ENCODE measurements at regions not wholly inside any gene's neighbourhood (a gene's known extent, or its start where the extent isn't known, plus 50 kb on each side); places are given as distances from the start of the nearest gene placed in this dataset.

DNA sequence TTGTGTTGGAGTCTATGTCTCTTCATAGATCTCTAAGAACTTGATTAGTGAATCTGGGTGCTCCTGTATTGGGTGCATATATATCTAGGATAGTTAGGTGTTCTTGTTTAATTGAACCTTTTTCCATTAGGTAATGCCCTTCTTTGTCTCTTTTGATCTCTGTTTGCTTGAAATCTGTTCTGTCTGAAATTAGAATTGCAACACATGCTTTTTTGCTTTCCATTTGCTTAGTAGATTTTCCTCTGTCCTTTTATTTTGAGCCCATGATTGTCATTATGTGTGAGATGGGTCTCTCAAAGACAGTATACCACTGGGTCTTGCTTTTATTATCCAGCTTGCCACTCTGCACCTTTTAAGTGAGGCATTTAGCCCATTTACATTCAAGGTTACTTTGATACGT lies 79.1 kb upstream of the APOOL start:
- Histone ChIP-seq H3K4me2 (ENCODE audit: low read length) (no peak overlapping the region), H3K4me3 (ENCODE audit: low read length) (no peak overlapping the region), H3K9me3 (ENCODE audit: insufficient read depth, low read length) (no peaks in the 10 kb centered on the region), H2AFZ (ENCODE audit: low read depth, low read length) (no peak overlapping the region), H4K20me1 (ENCODE audit: insufficient read depth, low read length) (no peaks in the 10 kb centered on the region), H3K27ac (ENCODE audit: low read length) (no peak overlapping the region), H3K4me1 (ENCODE audit: low read length) (no peaks in the 10 kb centered on the region), H3K27me3 (ENCODE audit: low read depth, low read length) (no peaks in the 10 kb centered on the region), H3K79me2 (ENCODE audit: low read length) (no peaks in the 10 kb centered on the region), H3K36me3 (replicated peaks; ENCODE audit: low read depth, low read length) (no peaks in the 10 kb centered on the region), H3K9ac (ENCODE audit: low read length) (no peak overlapping the region)
- TF ChIP-seq EZH2phosphoT487 (IDR thresholded peaks at IDR 0.05; ENCODE audit: low read depth), result no peak
- TF ChIP-seq, protein P1, sequence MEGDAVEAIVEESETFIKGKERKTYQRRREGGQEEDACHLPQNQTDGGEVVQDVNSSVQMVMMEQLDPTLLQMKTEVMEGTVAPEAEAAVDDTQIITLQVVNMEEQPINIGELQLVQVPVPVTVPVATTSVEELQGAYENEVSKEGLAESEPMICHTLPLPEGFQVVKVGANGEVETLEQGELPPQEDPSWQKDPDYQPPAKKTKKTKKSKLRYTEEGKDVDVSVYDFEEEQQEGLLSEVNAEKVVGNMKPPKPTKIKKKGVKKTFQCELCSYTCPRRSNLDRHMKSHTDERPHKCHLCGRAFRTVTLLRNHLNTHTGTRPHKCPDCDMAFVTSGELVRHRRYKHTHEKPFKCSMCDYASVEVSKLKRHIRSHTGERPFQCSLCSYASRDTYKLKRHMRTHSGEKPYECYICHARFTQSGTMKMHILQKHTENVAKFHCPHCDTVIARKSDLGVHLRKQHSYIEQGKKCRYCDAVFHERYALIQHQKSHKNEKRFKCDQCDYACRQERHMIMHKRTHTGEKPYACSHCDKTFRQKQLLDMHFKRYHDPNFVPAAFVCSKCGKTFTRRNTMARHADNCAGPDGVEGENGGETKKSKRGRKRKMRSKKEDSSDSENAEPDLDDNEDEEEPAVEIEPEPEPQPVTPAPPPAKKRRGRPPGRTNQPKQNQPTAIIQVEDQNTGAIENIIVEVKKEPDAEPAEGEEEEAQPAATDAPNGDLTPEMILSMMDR (IDR thresholded peaks at IDR 0.05; ENCODE audit: low read depth, low read length), result no peak

DNA sequence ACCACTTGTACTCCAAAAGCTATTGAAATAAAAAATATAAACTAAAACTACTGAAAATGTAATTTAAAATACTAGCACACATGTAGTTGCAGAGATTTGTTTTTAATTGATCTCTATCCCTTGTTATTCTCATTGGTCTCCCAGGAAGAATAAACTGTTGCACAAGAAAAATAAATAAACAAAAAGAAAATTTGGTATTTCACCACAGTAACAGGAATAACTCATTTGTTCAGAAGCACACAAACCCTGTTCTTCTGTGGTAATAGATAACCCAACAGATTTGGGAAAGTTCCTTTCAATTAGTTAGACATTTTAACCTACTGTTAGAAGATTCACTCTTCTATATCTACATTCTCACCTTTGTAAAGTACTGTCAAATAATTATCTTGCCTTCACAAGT lies 70.9 kb upstream of the APOOL start:
- Histone ChIP-seq H3K4me3 (ENCODE audit: low read length) (no peak overlapping the region), H3K27me3 (ENCODE audit: low read depth, low read length) (no peaks in the 10 kb centered on the region), H3K4me1 (ENCODE audit: low read length) (no peaks in the 10 kb centered on the region), H3K4me2 (ENCODE audit: low read length) (no peak overlapping the region), H3K27ac (ENCODE audit: low read length) (no peak overlapping the region), H2AFZ (ENCODE audit: low read depth, low read length) (no peak overlapping the region), H3K36me3 (replicated peaks; ENCODE audit: low read depth, low read length) (no peaks in the 10 kb centered on the region), H3K9ac (ENCODE audit: low read length) (no peak overlapping the region), H3K9me3 (ENCODE audit: insufficient read depth, low read length) (no peaks in the 10 kb centered on the region), H4K20me1 (ENCODE audit: insufficient read depth, low read length) (no peaks in the 10 kb centered on the region), H3K79me2 (ENCODE audit: low read length) (no peaks in the 10 kb centered on the region)
- TF ChIP-seq EZH2phosphoT487 (IDR thresholded peaks at IDR 0.05; ENCODE audit: low read depth), result no peak
- TF ChIP-seq, protein P1 (IDR thresholded peaks at IDR 0.05; ENCODE audit: low read depth, low read length), result no peak

DNA sequence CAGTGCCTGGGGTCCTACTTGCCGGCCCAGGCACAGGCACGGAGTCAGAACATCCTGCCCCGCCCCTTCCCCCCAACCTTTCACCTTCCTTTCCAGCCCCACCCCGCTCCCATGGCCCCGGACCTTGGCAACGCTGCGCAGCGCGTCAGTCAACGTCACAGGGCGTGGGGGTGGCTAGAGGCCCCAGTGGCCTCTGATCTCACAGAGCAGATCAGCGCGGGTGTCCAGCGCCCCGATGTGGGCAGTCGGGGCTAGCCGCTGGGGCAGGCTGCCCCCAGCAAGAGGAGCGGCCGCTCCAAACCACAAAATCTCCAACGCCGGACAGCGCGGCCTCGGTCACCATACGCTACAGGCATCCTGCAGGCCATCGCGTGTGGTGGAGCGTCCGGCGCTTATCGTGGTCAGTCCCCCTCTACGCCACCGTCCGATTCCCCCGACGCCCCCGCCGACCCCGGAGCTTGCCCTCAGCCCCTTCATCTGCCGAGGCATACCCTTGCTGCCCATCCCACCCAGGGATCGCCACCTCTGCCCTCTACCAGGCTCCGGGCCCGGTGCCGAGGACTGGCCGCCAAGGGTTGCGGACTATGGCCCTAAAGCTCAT lies 69.6 kb upstream of the APOOL start:
- Histone ChIP-seq H3K27ac (ENCODE audit: low read length) (no peak overlapping the region), H2AFZ (ENCODE audit: low read depth, low read length) (no peak overlapping the region), H3K79me2 (ENCODE audit: low read length) (no peaks in the 10 kb centered on the region), H3K9ac (ENCODE audit: low read length) (no peak overlapping the region), H3K4me3 (ENCODE audit: low read length) (no peak overlapping the region), H4K20me1 (ENCODE audit: insufficient read depth, low read length) (no peaks in the 10 kb centered on the region), H3K27me3 (ENCODE audit: low read depth, low read length) (no peaks in the 10 kb centered on the region), H3K4me1 (ENCODE audit: low read length) (no peaks in the 10 kb centered on the region), H3K4me2 (ENCODE audit: low read length) (no peak overlapping the region), H3K9me3 (ENCODE audit: insufficient read depth, low read length) (no peaks in the 10 kb centered on the region), H3K36me3 (replicated peaks; ENCODE audit: low read depth, low read length) (no peaks in the 10 kb centered on the region)
- TF ChIP-seq, protein P1 (IDR thresholded peaks at IDR 0.05; ENCODE audit: low read depth, low read length), result no peak
- no peak for TF ChIP-seq EZH2phosphoT487 (IDR thresholded peaks at IDR 0.05; ENCODE audit: low read depth)

Data from OCI-LY3 (cell line).